ENCODE measurements at regions not wholly inside any gene's neighbourhood (a gene's known extent, or its start where the extent isn't known, plus 50 kb on each side); places are given as distances from the start of the nearest gene placed in this dataset.

DNA sequence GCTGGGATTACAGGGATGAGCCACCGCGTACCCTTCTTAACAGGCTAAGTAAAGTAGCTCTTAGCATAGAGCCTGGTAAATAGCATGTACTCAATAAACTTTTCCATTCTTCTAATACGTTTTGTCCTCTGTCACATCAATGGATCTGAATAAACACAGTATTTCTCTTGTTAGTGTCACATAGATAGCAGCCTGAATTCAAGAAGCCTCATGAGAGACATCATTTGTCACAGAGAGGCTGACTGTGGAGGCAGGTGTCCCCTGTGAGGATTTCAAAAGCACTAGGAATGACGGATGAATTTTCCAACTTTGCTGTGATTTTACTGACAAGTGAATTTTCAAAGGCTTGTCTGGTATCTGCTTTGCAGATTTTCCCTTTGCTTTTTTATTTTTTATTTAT lies 82.6 kb upstream of the CDC14C start:
- TF ChIP-seq POLR2A (IDR thresholded peaks at IDR 0.05; ENCODE audit: control extremely low read depth in 1 of 2, low read depth in 2 of 2, low read length in 2 of 2) (no peak), CHD1 (IDR thresholded peaks at IDR 0.05; ENCODE audit: low read depth, low read length) (no peak), EP300 (IDR thresholded peaks at IDR 0.05; ENCODE audit: borderline replicate concordance in 1 of 2, low read depth in 2 of 2, low read length in 2 of 2) (no peak), JUND (IDR thresholded peaks at IDR 0.05; ENCODE audit: low read length) (no peak), TBP (IDR thresholded peaks at IDR 0.05; ENCODE audit: low read depth, low read length) (no peak), SP1 (IDR thresholded peaks at IDR 0.05; ENCODE audit: low read depth, low read length) (no peak), SRF (IDR thresholded peaks at IDR 0.05; ENCODE audit: low read depth, low read length) (no peak), CBX8 (IDR thresholded peaks at IDR 0.05; ENCODE audit: borderline replicate concordance, low read depth, low read length) (no peak), RAD21 (IDR thresholded peaks at IDR 0.05 in 1 of 2, conservative IDR thresholded peaks at IDR 0.05 in 1 of 2; ENCODE audit: low read depth in 2 of 2, low read length in 2 of 2) (no peak), ASH2L (IDR thresholded peaks at IDR 0.05; ENCODE audit: low read length) (no peak), SIRT6 (IDR thresholded peaks at IDR 0.05; ENCODE audit: low read length) (no peak), HDAC2 (IDR thresholded peaks at IDR 0.05; ENCODE audit: borderline replicate concordance in 1 of 2, low read depth in 2 of 2, low read length in 2 of 2) (no peak)
- TF ChIP-seq, protein P1, sequence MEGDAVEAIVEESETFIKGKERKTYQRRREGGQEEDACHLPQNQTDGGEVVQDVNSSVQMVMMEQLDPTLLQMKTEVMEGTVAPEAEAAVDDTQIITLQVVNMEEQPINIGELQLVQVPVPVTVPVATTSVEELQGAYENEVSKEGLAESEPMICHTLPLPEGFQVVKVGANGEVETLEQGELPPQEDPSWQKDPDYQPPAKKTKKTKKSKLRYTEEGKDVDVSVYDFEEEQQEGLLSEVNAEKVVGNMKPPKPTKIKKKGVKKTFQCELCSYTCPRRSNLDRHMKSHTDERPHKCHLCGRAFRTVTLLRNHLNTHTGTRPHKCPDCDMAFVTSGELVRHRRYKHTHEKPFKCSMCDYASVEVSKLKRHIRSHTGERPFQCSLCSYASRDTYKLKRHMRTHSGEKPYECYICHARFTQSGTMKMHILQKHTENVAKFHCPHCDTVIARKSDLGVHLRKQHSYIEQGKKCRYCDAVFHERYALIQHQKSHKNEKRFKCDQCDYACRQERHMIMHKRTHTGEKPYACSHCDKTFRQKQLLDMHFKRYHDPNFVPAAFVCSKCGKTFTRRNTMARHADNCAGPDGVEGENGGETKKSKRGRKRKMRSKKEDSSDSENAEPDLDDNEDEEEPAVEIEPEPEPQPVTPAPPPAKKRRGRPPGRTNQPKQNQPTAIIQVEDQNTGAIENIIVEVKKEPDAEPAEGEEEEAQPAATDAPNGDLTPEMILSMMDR (IDR thresholded peaks at IDR 0.05; ENCODE audit: control extremely low read depth in 1 of 3, insufficient read depth in 1 of 3, low read depth in 1 of 3, low read length in 3 of 3), result no peak
- TF ChIP-seq, protein P2, sequence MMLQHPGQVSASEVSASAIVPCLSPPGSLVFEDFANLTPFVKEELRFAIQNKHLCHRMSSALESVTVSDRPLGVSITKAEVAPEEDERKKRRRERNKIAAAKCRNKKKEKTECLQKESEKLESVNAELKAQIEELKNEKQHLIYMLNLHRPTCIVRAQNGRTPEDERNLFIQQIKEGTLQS (IDR thresholded peaks at IDR 0.05; ENCODE audit: insufficient read depth, low read depth, low read length), result no peak
